ENCODE measurements at regions not wholly inside any gene's neighbourhood (a gene's known extent, or its start where the extent isn't known, plus 50 kb on each side); places are given as distances from the start of the nearest gene placed in this dataset.

GRCh38 chr5:87949676-87950631, 318.7 kb downstream of the TMEM161B start:
- no peak for DNase-seq

- DNase-seq: no peak
Observed at GRCh38 chr5:87948486-87948885, 320.2 kb downstream of the TMEM161B start.

GRCh38 chr5:87946271-87946670, 322.4 kb downstream of the TMEM161B start:
- no peak for DNase-seq

- DNase-seq: no peak
Observed at GRCh38 chr5:87945286-87945650, 323.4 kb downstream of the TMEM161B start.

GRCh38 chr5:87944553-87945285, 323.9 kb downstream of the TMEM161B start:
- DNase-seq: no peak

- DNase-seq: no peak
Observed at GRCh38 chr5:87940775-87941174, 327.9 kb downstream of the TMEM161B start.

GRCh38 chr5:87936667-87937066, 332.0 kb downstream of the TMEM161B start:
- no peak for DNase-seq

GRCh38 chr5:87924436-87924835, 344.2 kb downstream of the TMEM161B start:
- DNase-seq: no peak

GRCh38 chr5:87916320-87916719, 352.3 kb downstream of the TMEM161B start:
- no peak for DNase-seq

GRCh38 chr5:87912419-87912818, 356.2 kb downstream of the TMEM161B start:
- no peak for DNase-seq

GRCh38 chr5:87909382-87909781, 359.3 kb downstream of the TMEM161B start:
- no peak for DNase-seq

- DNase-seq: no peak
Observed at GRCh38 chr5:87906962-87907361, 361.7 kb downstream of the TMEM161B start.

- no peak for DNase-seq
Observed at GRCh38 chr5:87900419-87900818, 368.2 kb downstream of the TMEM161B start.

GRCh38 chr5:87899721-87900131, 368.9 kb downstream of the TMEM161B start:
- DNase-seq: no peak

- DNase-seq: no peak
Observed at GRCh38 chr5:87899208-87899661, 369.4 kb downstream of the TMEM161B start.

- DNase-seq: no peak
Observed at GRCh38 chr5:87898574-87898973, 370.1 kb downstream of the TMEM161B start.

GRCh38 chr5:87888139-87888538, 380.5 kb downstream of the TMEM161B start:
- DNase-seq: no peak

GRCh38 chr5:87887247-87887646, 381.4 kb downstream of the TMEM161B start:
- no peak for DNase-seq

- DNase-seq: no peak
Observed at GRCh38 chr5:87886164-87886563, 382.5 kb downstream of the TMEM161B start.

GRCh38 chr5:87885758-87886157, 382.9 kb downstream of the TMEM161B start:
- DNase-seq: no peak

- no peak for DNase-seq
Observed at GRCh38 chr5:87877495-87877894, 391.1 kb downstream of the TMEM161B start.

GRCh38 chr5:87877023-87877422, 391.6 kb downstream of the TMEM161B start:
- DNase-seq: no peak

GRCh38 chr5:87876616-87877015, 392.0 kb downstream of the TMEM161B start:
- no peak for DNase-seq

- DNase-seq: no peak
Observed at GRCh38 chr5:87872986-87873385, 395.7 kb downstream of the TMEM161B start.

Data from NCI-H1436 (cell line).